ENCODE measurements at regions not wholly inside any gene's neighbourhood (a gene's known extent, or its start where the extent isn't known, plus 50 kb on each side); places are given as distances from the start of the nearest gene placed in this dataset.
"Not testable (repeated sequence)": the region's sequence is repeated elsewhere in the genome, so short reads cannot be mapped to it uniquely, and the experiment has no call there.

GRCh38 chr1:148402152-148403084 is 80.7 kb downstream of the PPIAL4G start (continued):
- peak; percentile 96; the same call in 1 of the 2 replicates for TF ChIP-seq RUNX1 (IDR thresholded peaks at IDR 0.05; ENCODE audit: low read depth)
- TF ChIP-seq SOX6 (IDR thresholded peaks at IDR 0.05), result peak; percentile 50
- peak; percentile 71; the same call in 1 of the 2 replicates for TF ChIP-seq ZNF444 (CRISPR knock-in tag; IDR thresholded peaks at IDR 0.05)
- 0 out of 2 replicates have a peak, but pooled peaks have one; percentile 68 for TF ChIP-seq ZBTB17 (CRISPR knock-in tag; IDR thresholded peaks at IDR 0.05)
- TF ChIP-seq TCF7 (IDR thresholded peaks at IDR 0.05; ENCODE audit: borderline replicate concordance), result 0 out of 2 replicates have a peak, but pooled peaks have one; percentile 43
- TF ChIP-seq ZNF347 (CRISPR knock-in tag; IDR thresholded peaks at IDR 0.05; ENCODE audit: low read depth), result peak; percentile 66; the same call in 1 of the 2 replicates
- peak; percentile 84; the same call in 1 of the 2 replicates for TF ChIP-seq CTBP1 (IDR thresholded peaks at IDR 0.05; ENCODE audit: borderline replicate concordance)
- peak; percentile 80 for TF ChIP-seq POLR2G (IDR thresholded peaks at IDR 0.05; ENCODE audit: low read depth, low read length)
- TF ChIP-seq TBP (optimal IDR thresholded peaks at IDR 0.05; ENCODE audit: low read depth, low read length), result peak; percentile 85
- peak; percentile 22; the same call in 1 of the 2 replicates for TF ChIP-seq MAFK (IDR thresholded peaks at IDR 0.05; ENCODE audit: low read length)
- peak in 1 of 2 experiments; percentile 97; a peak in 2 of 4 replicates for TF ChIP-seq KDM4B (IDR thresholded peaks at IDR 0.05; ENCODE audit: borderline replicate concordance in 2 of 2, low read depth in 1 of 2)
- TF ChIP-seq CREB3L1 (IDR thresholded peaks at IDR 0.05; ENCODE audit: borderline replicate concordance, low read depth), result peak; percentile 72; the same call in 1 of the 2 replicates
- TF ChIP-seq POLR2H (tag; IDR thresholded peaks at IDR 0.05; ENCODE audit: low read depth), result peak; percentile 94
- TF ChIP-seq ZBED1 (IDR thresholded peaks at IDR 0.05), result peak; percentile 99
- TF ChIP-seq CBX3 (IDR thresholded peaks at IDR 0.05; ENCODE audit: borderline replicate concordance in 1 of 2, low read length in 2 of 2), result peak in 1 of 2 experiments; percentile 67; a peak in 1 of 3 replicates
- peak; percentile 73 to 86; a peak in 3 of 4 replicates for TF ChIP-seq TBL1XR1 (IDR thresholded peaks at IDR 0.05; ENCODE audit: low read length in 2 of 2)
- TF ChIP-seq SPI1 (IDR thresholded peaks at IDR 0.05; ENCODE audit: borderline replicate concordance, low read depth, low read length), result peak; percentile 40; the same call in 1 of the 2 replicates
- peak; percentile 85 for TF ChIP-seq GTF2B (IDR thresholded peaks at IDR 0.05; ENCODE audit: extremely low read depth, insufficient read length)
- peak; percentile 97 for TF ChIP-seq RNF2 (IDR thresholded peaks at IDR 0.05)
- TF ChIP-seq JUND (IDR thresholded peaks at IDR 0.05; ENCODE audit: borderline replicate concordance, low read depth, low read length), result peak; percentile 59; the same call in 1 of the 2 replicates
- TF ChIP-seq JUND (tag; IDR thresholded peaks at IDR 0.05; ENCODE audit: borderline replicate concordance, low read depth, low read length), result not testable (repeated sequence)
- peak; percentile 86 for TF ChIP-seq ESRRB (CRISPR knock-in tag; IDR thresholded peaks at IDR 0.05; ENCODE audit: borderline replicate concordance)
- TF ChIP-seq HMBOX1 (IDR thresholded peaks at IDR 0.05), result peak; percentile 68; the same call in 1 of the 2 replicates

Measured in K562 (cell line).